ENCODE measurements at regions not wholly inside any gene's neighbourhood (a gene's known extent, or its start where the extent isn't known, plus 50 kb on each side); places are given as distances from the start of the nearest gene placed in this dataset.

GRCh38 chr11:113555071-113555619 lies 79.9 kb upstream of the DRD2 start:
- peak overlapping the region; percentile 26; the same call in 1 of the 2 replicates for H3K27ac ChIP-seq (ENCODE audit: low read length)
- no peak for ATAC-seq
- CTCF ChIA-PET = no interaction called here

GRCh38 chr11:113554526-113554925 lies 79.3 kb upstream of the DRD2 start:
- ATAC-seq (no peak), DNase-seq (ENCODE audit: low read depth, low spot score) (no peak)
- Histone ChIP-seq H3K36me3 (ENCODE audit: control insufficient read depth, insufficient read depth, low read length) (no peaks in the 10 kb centered on the region), H3K4me1 (ENCODE audit: control insufficient read depth, insufficient read depth, low read length) (peaks cover 12% of the 10 kb centered on the region), H3K4me3 (ENCODE audit: low read depth in 2 of 2, low read length in 2 of 2) (no peak overlapping the region), H3K9me3 (ENCODE audit: control insufficient read depth, insufficient read depth, low read depth, low read length) (no peaks in the 10 kb centered on the region), H3K27me3 (ENCODE audit: control insufficient read depth, insufficient read depth, low read length) (no peaks in the 10 kb centered on the region), H3K27ac (ENCODE audit: low read length) (peak overlapping the region; percentile 61; the same call in 1 of the 2 replicates)
- CTCF ChIA-PET = no interaction called here
- intact Hi-C loops (cut with micrococcal nuclease; ENCODE audit: unreplicated experiment) = no loop called here
- TF ChIP-seq TCF7L2 (IDR thresholded peaks at IDR 0.05; ENCODE audit: low read depth, low read length) (no peak), SIN3A (IDR thresholded peaks at IDR 0.05; ENCODE audit: borderline replicate concordance, insufficient read depth, low read depth, low read length) (no peak), CTCF (IDR thresholded peaks at IDR 0.05) (no peak)
- TF ChIP-seq, protein P1, sequence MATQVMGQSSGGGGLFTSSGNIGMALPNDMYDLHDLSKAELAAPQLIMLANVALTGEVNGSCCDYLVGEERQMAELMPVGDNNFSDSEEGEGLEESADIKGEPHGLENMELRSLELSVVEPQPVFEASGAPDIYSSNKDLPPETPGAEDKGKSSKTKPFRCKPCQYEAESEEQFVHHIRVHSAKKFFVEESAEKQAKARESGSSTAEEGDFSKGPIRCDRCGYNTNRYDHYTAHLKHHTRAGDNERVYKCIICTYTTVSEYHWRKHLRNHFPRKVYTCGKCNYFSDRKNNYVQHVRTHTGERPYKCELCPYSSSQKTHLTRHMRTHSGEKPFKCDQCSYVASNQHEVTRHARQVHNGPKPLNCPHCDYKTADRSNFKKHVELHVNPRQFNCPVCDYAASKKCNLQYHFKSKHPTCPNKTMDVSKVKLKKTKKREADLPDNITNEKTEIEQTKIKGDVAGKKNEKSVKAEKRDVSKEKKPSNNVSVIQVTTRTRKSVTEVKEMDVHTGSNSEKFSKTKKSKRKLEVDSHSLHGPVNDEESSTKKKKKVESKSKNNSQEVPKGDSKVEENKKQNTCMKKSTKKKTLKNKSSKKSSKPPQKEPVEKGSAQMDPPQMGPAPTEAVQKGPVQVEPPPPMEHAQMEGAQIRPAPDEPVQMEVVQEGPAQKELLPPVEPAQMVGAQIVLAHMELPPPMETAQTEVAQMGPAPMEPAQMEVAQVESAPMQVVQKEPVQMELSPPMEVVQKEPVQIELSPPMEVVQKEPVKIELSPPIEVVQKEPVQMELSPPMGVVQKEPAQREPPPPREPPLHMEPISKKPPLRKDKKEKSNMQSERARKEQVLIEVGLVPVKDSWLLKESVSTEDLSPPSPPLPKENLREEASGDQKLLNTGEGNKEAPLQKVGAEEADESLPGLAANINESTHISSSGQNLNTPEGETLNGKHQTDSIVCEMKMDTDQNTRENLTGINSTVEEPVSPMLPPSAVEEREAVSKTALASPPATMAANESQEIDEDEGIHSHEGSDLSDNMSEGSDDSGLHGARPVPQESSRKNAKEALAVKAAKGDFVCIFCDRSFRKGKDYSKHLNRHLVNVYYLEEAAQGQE (IDR thresholded peaks at IDR 0.05; ENCODE audit: insufficient read depth in 1 of 2, low read depth in 2 of 2, low read length in 1 of 2) = no peak
- BruUV-seq (replicated peaks) = no TSS peak
- in situ Hi-C loops (cut with HindIII; ENCODE audit: low pct_unique_long_range_greater_than_20kb, low sequenced_read_pairs) = no loop called here
- POLR2A ChIA-PET = no interaction called here

More at GRCh38 chr11:113555071-113555619, 79.9 kb upstream of the DRD2 start:
- intact Hi-C loops (cut with micrococcal nuclease; ENCODE audit: unreplicated experiment) = no loop called here
- no TSS peak for BruUV-seq (replicated peaks)
- H3K4me1 ChIP-seq (ENCODE audit: control insufficient read depth, insufficient read depth, low read length) = peaks cover 12% of the 10 kb centered on the region
- TF ChIP-seq TCF7L2 (IDR thresholded peaks at IDR 0.05; ENCODE audit: low read depth, low read length) = no peak
- TF ChIP-seq POLR2AphosphoS5 (IDR thresholded peaks at IDR 0.05; ENCODE audit: low read depth, low read length) = no peak
- TF ChIP-seq CTCF (IDR thresholded peaks at IDR 0.05) = no peak
- no peak for TF ChIP-seq SIN3A (IDR thresholded peaks at IDR 0.05; ENCODE audit: borderline replicate concordance, insufficient read depth, low read depth, low read length)
- TF ChIP-seq, protein P1 (IDR thresholded peaks at IDR 0.05; ENCODE audit: insufficient read depth in 1 of 2, low read depth in 2 of 2, low read length in 1 of 2) = no peak
- no peak for DNase-seq (ENCODE audit: low read depth, low spot score)
- no peak overlapping the region for H3K4me3 ChIP-seq (ENCODE audit: low read depth in 2 of 2, low read length in 2 of 2)
- in situ Hi-C loops (cut with HindIII; ENCODE audit: low pct_unique_long_range_greater_than_20kb, low sequenced_read_pairs) = no loop called here
- no peaks in the 10 kb centered on the region for H3K9me3 ChIP-seq (ENCODE audit: control insufficient read depth, insufficient read depth, low read depth, low read length)
- POLR2A ChIA-PET = interaction anchor here (0.6 kb wide), 1 partner anchor 51 kb away, joined by 7 read pairs; no protein-coding TSS in a partner anchor
- H3K36me3 ChIP-seq (ENCODE audit: control insufficient read depth, insufficient read depth, low read length) = no peaks in the 10 kb centered on the region
- H3K27me3 ChIP-seq (ENCODE audit: control insufficient read depth, insufficient read depth, low read length) = no peaks in the 10 kb centered on the region
